Ovary (tissue), 7 donors: ENCODE measurements at regions not wholly inside any gene's neighbourhood (a gene's known extent, or its start where the extent isn't known, plus 50 kb on each side); places are given as distances from the start of the nearest gene placed in this dataset.

Source experiments
- DNase-seq, 5 donors: peaks; one replicate each; pipeline ENCODE4 v3.0.0-alpha.2; 2019 to 2020
- H3K27ac ChIP-seq, 2 donors: fragments of 200-600 bp; one replicate each; pipeline versions ENCODE4 v1.5.1 to v1.8.0; 2019 to 2022
- H3K27me3 ChIP-seq: fragments of 200-600 bp; one replicate; pipeline ENCODE4 v1.8.0; 2022
- H3K36me3 ChIP-seq: fragments of 200-600 bp; sonication (generic); one replicate; pipeline ENCODE4 v1.5.1; 2019
- H3K4me1 ChIP-seq: one replicate; pipeline ENCODE4 v1.8.1; 2013; ENCODE audit warnings: mild to moderate bottlenecking, moderate library complexity; ENCODE audit not compliant: insufficient read depth
- H3K4me3 ChIP-seq: fragments of 200-600 bp; sonication (generic); one replicate; pipeline ENCODE4 v1.5.1; 2017
- H3K9me3 ChIP-seq, 2 donors: fragments of 200-600 bp in 1 of 2; sonication (generic) in 1 of 2; one replicate each; pipeline versions ENCODE4 v1.5.1 to v1.8.1; 2013 to 2019; ENCODE audit warnings: mild to moderate bottlenecking in 1 of 2, moderate library complexity in 1 of 2
- EP300 ChIP-seq: sonication (generic); formaldehyde crosslinking; IDR thresholded peaks from one replicate; pipeline ENCODE4 v1.6.1; 2017; ENCODE audit warnings: antibody characterized with exemption
- POLR2A ChIP-seq: fragments of 450-650 bp; IDR thresholded peaks from one replicate; pipeline ENCODE4 v1.6.1; 2017; ENCODE audit warnings: antibody characterized with exemption, mild to moderate bottlenecking, moderate library complexity
- WGBS, 3 donors: extraction: QIAGEN DNeasy Blood & Tissue Kit in 1 of 3; methylation state at CpG; one replicate each; pipeline versions ENCODE4 v1.1.5 to v1.1.7; 2013 to 2017; 5-methylcytosine and 5-hydroxymethylcytosine counted together
- intact Hi-C, 4 donors: fragments of 100-400 bp; cut with DNase I; formaldehyde crosslinking; loops; one replicate each; pipeline versions ENCODE4 v1.11.0 to v1.15.1; 2022 to 2023
- TF ChIP-seq, protein P1 (sequence below), 3 donors: fragments of 450-650 bp in 2 of 3; fragments of 200-600 bp in 1 of 3; IDR thresholded peaks; one replicate each; pipeline versions ENCODE4 v1.5.1 to v1.8.0; 2016 to 2022; ENCODE audit warnings: antibody characterized with exemption in 3 of 3, mild to moderate bottlenecking in 1 of 3
- donor health status: DM: no; HTN: no; CAD: no; lungs with moderate emphysema.
- donor health status: DM: no; HTN: no; CAD: no.
- donor health status: Bipolar disorder and iron deficiency.
- donor health status: DM: no; HTN: no; CAD: no.
- donor health status: DM: yes; HTN: yes; CAD: no.

- 72 to 81% (median 75%) methylated on average over 4 of the region's 4 CpGs for WGBS, 3 donors
- TF ChIP-seq EP300 (no peak), POLR2A (no peak)
- TF ChIP-seq, protein P1, sequence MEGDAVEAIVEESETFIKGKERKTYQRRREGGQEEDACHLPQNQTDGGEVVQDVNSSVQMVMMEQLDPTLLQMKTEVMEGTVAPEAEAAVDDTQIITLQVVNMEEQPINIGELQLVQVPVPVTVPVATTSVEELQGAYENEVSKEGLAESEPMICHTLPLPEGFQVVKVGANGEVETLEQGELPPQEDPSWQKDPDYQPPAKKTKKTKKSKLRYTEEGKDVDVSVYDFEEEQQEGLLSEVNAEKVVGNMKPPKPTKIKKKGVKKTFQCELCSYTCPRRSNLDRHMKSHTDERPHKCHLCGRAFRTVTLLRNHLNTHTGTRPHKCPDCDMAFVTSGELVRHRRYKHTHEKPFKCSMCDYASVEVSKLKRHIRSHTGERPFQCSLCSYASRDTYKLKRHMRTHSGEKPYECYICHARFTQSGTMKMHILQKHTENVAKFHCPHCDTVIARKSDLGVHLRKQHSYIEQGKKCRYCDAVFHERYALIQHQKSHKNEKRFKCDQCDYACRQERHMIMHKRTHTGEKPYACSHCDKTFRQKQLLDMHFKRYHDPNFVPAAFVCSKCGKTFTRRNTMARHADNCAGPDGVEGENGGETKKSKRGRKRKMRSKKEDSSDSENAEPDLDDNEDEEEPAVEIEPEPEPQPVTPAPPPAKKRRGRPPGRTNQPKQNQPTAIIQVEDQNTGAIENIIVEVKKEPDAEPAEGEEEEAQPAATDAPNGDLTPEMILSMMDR (IDR thresholded peaks at IDR 0.05): no peak
- H3K27ac ChIP-seq: no peak overlapping the region
Observed at GRCh38 chr21:19557046-19557445, 1153.5 kb upstream of the TMPRSS15 start.

DNA sequence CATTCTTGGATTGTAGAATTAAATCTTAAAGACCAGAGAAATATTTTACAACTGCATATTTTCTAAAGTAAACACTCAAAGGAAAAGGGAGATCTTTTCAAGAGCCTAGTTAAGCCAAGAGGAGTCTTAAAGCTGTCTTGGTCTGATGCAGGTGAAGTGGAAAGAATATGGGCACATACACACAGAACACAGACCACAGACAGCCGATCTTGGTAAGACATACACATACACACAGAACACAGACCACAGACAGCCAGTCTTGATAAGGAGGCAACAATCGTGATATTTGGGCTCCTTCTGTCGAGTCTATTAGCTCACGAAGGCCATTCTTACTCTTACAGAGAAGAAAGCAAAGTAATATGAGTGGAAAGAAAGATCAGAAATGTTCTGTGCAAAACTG lies 1153.9 kb upstream of the TMPRSS15 start:
- no peak overlapping the region for H3K4me3 ChIP-seq
- no peak for DNase-seq
- TF ChIP-seq POLR2A: no peak
- TF ChIP-seq, protein P1 (IDR thresholded peaks at IDR 0.05): no peak
- no peaks in the 10 kb centered on the region for H3K4me1 ChIP-seq
- H3K27me3 ChIP-seq: no peaks in the 10 kb centered on the region
- intact Hi-C loops: no loop called here
- H3K36me3 ChIP-seq: no peaks in the 10 kb centered on the region
- no peak overlapping the region for H3K27ac ChIP-seq
- WGBS, 3 donors: 85 to 94% (median 88%) methylated on average over 4 of the region's 4 CpGs
- no peaks in the 10 kb centered on the region for H3K9me3 ChIP-seq

More at GRCh38 chr21:19557046-19557445, 1153.5 kb upstream of the TMPRSS15 start:
- no peaks in the 10 kb centered on the region for H3K36me3 ChIP-seq
- no peaks in the 10 kb centered on the region for H3K27me3 ChIP-seq
- no peak overlapping the region for H3K4me3 ChIP-seq
- no peak for DNase-seq
- no peaks in the 10 kb centered on the region for H3K4me1 ChIP-seq
- intact Hi-C loops: no loop called here
- H3K9me3 ChIP-seq: no peaks in the 10 kb centered on the region

DNA sequence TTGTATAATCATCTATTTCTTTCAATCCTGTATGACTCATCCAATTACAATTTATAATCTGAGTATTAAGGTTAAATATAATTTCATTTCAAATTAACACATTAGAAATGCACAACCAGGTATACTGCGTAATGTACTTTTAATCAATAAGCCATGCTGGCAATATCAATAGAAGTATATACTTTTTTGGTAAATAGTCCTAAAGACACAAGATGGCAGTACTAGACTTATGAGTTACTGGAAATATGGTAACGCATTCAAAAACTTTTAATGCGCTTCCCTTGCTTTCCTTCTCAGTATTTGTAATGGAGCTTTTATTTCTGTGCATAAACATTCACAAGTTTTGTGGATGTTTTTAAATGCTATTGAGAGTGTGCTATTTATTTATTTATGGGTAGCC lies 1162.0 kb upstream of the TMPRSS15 start:
- H3K4me3 ChIP-seq: no peak overlapping the region
- TF ChIP-seq EP300 (no peak), POLR2A (no peak)
- TF ChIP-seq, protein P1 (IDR thresholded peaks at IDR 0.05): no peak
- 74 to 81% (median 77%) methylated on average over 3 of the region's 3 CpGs for WGBS, 3 donors

GRCh38 chr21:19566975-19567374 lies 1163.4 kb upstream of the TMPRSS15 start:
- TF ChIP-seq EP300 (no peak), POLR2A (no peak)
- TF ChIP-seq, protein P1 (IDR thresholded peaks at IDR 0.05): no peak

More for the DNA sequence above, 1162.0 kb upstream of the TMPRSS15 start:
- no peaks in the 10 kb centered on the region for H3K27me3 ChIP-seq
- H3K9me3 ChIP-seq: no peaks in the 10 kb centered on the region
- no peaks in the 10 kb centered on the region for H3K36me3 ChIP-seq
- no peaks in the 10 kb centered on the region for H3K4me1 ChIP-seq
- no peak for DNase-seq
- intact Hi-C loops: no loop called here
- H3K27ac ChIP-seq: no peak overlapping the region

GRCh38 chr21:19577381-19577780 lies 1173.8 kb upstream of the TMPRSS15 start:
- Histone ChIP-seq H3K27me3 (no peaks in the 10 kb centered on the region), H3K27ac (no peak overlapping the region), H3K9me3 (no peaks in the 10 kb centered on the region), H3K36me3 (no peaks in the 10 kb centered on the region), H3K4me3 (no peak overlapping the region), H3K4me1 (no peaks in the 10 kb centered on the region)
- no peak for DNase-seq
- 69 to 80% (median 74%) methylated on average over 3 of the region's 3 CpGs for WGBS, 3 donors
- TF ChIP-seq, protein P1 (IDR thresholded peaks at IDR 0.05): no peak
- no peak for TF ChIP-seq POLR2A
- no peak for TF ChIP-seq EP300
- intact Hi-C loops: no loop called here

More at GRCh38 chr21:19566975-19567374, 1163.4 kb upstream of the TMPRSS15 start:
- H3K27me3 ChIP-seq: no peaks in the 10 kb centered on the region
- H3K36me3 ChIP-seq: no peaks in the 10 kb centered on the region
- no peak overlapping the region for H3K27ac ChIP-seq
- H3K9me3 ChIP-seq: no peaks in the 10 kb centered on the region
- no peak for DNase-seq
- intact Hi-C loops: no loop called here
- H3K4me3 ChIP-seq: no peak overlapping the region
- H3K4me1 ChIP-seq: no peaks in the 10 kb centered on the region
